ENCODE measurements at regions not wholly inside any gene's neighbourhood (a gene's known extent, or its start where the extent isn't known, plus 50 kb on each side); places are given as distances from the start of the nearest gene placed in this dataset.

- no peak overlapping the region for H3K14ac ChIP-seq (replicated peaks; ENCODE audit: low read depth, low read length)
- DNase-seq (no peak), ATAC-seq (ENCODE audit: low read depth) (no peak)
- no peak overlapping the region for H3K9ac ChIP-seq (ENCODE audit: low read depth, low read length)
- no peak overlapping the region for H2BK15ac ChIP-seq (ENCODE audit: low read depth, low read length)
- no peak overlapping the region for H4K91ac ChIP-seq (ENCODE audit: insufficient read depth, low read depth, low read length)
- dilution Hi-C loops (cut with HindIII; ENCODE audit: low sequenced_read_pairs, unreplicated experiment) (no loop called here), in situ Hi-C loops (cut with MboI; ENCODE audit: low sequenced_read_pairs) (no loop called here), intact Hi-C loops (cut with micrococcal nuclease) (no loop called here)
- no peaks in the 10 kb centered on the region for H3K79me1 ChIP-seq (ENCODE audit: low read depth in 1 of 2, low read length in 2 of 2)
- no peak overlapping the region for H3K23ac ChIP-seq (ENCODE audit: low read depth, low read length)
- no peak overlapping the region for H2BK120ac ChIP-seq (ENCODE audit: low read depth, low read length)
- ChIA-PET CTCF (no interaction called here), POLR2A (ENCODE audit: unreplicated experiment) (no interaction called here)
- H4K8ac ChIP-seq (ENCODE audit: low read depth in 2 of 2, low read length in 2 of 2) = no peak overlapping the region
- no peak overlapping the region for H4K5ac ChIP-seq (ENCODE audit: low read depth, low read length)
- H2BK5ac ChIP-seq (ENCODE audit: low read depth, low read length, poor library complexity, severe bottlenecking) = no peak overlapping the region
- H3K56ac ChIP-seq (ENCODE audit: extremely low read depth, insufficient read depth, low read length) = no peak overlapping the region
- H2AK9ac ChIP-seq (replicated peaks; ENCODE audit: low read depth, low read length, poor library complexity) = no peak overlapping the region
- H3K4me2 ChIP-seq (ENCODE audit: low read depth, low read length) = no peak overlapping the region
- no peaks in the 10 kb centered on the region for H3K4me1 ChIP-seq (ENCODE audit: control insufficient read depth, insufficient read depth, low read length)
- TF ChIP-seq CEBPB (IDR thresholded peaks at IDR 0.05; ENCODE audit: low read depth, low read length) (peak; percentile 55), RCOR1 (IDR thresholded peaks at IDR 0.05; ENCODE audit: insufficient replicate concordance, low read length) (no peak)
- H3K4ac ChIP-seq (ENCODE audit: low read depth, low read length) = no peak overlapping the region
- H3K27me3 ChIP-seq (ENCODE audit: control insufficient read depth, insufficient read depth, low read length) = no peaks in the 10 kb centered on the region
- H2AFZ ChIP-seq (replicated peaks; ENCODE audit: low read length, poor library complexity) = no peak overlapping the region
- H3K4me3 ChIP-seq (ENCODE audit: insufficient read depth, low read depth, low read length) = no peak overlapping the region
- H3K27ac ChIP-seq (ENCODE audit: insufficient read depth, low read length) = no peak overlapping the region
- no peaks in the 10 kb centered on the region for H3K9me1 ChIP-seq (ENCODE audit: insufficient read depth, low read length)
- no peak overlapping the region for H2AK5ac ChIP-seq (ENCODE audit: low read depth, low read length)
- H3K18ac ChIP-seq (ENCODE audit: low read depth, low read length) = no peak overlapping the region
- H3K36me3 ChIP-seq (ENCODE audit: control insufficient read depth, insufficient read depth, low read length) = no peaks in the 10 kb centered on the region
- WGBS, 2 experiments (ENCODE audit: extremely low coverage in 2 of 2, insufficient read length in 1 of 2) = no CpG with 5 or more reads among the region's 3 CpGs
- no peaks in the 10 kb centered on the region for H3K9me3 ChIP-seq (ENCODE audit: control insufficient read depth, insufficient read depth, low read length)
- H4K20me1 ChIP-seq (ENCODE audit: insufficient read depth, low read length) = no peaks in the 10 kb centered on the region
- no TSS peak for BruUV-seq (replicated peaks)
- H2BK20ac ChIP-seq (ENCODE audit: low read depth, low read length) = no peak overlapping the region
These were observed 1692.9 kb upstream of the SLC10A2 start for GRCh38 chr13:104759069-104759468.

All from IMR-90 (cell line).